Endodermal cell (in vitro differentiated cells): ENCODE measurements at regions not wholly inside any gene's neighbourhood (a gene's known extent, or its start where the extent isn't known, plus 50 kb on each side); places are given as distances from the start of the nearest gene placed in this dataset.

Experiments used
- DNase-seq: peaks from one replicate; pipeline ENCODE4 v3.0.0-alpha.2; 2017
- H3K27ac ChIP-seq: 2 replicates; pipeline ENCODE4 v1.5.1; 2013; ENCODE audit warnings: mild to moderate bottlenecking, low read depth, low read length, moderate library complexity
- H3K27me3 ChIP-seq: 2 replicates; pipeline ENCODE4 v1.6.1; 2013; ENCODE audit warnings: mild to moderate bottlenecking, low read length, moderate library complexity; ENCODE audit not compliant: insufficient read depth, control insufficient read depth, poor library complexity, severe bottlenecking
- H3K36me3 ChIP-seq: 2 replicates; pipeline ENCODE4 v1.7.0; 2013; ENCODE audit warnings: mild to moderate bottlenecking, low read length, moderate library complexity; ENCODE audit not compliant: control insufficient read depth, insufficient read depth
- H3K4me1 ChIP-seq: one replicate; pipeline ENCODE4 v1.7.0; 2013; ENCODE audit warnings: low read length; ENCODE audit not compliant: control insufficient read depth, insufficient read depth
- H3K4me3 ChIP-seq: 2 replicates; pipeline ENCODE4 v1.5.1; 2013; ENCODE audit warnings: mild to moderate bottlenecking, low read length, moderate library complexity
- H3K9ac ChIP-seq: 2 replicates; pipeline ENCODE4 v1.6.1; 2013; ENCODE audit warnings: mild to moderate bottlenecking, low read length, moderate library complexity; ENCODE audit not compliant: poor library complexity, severe bottlenecking; ENCODE audit errors: extremely low read depth
- H3K9me3 ChIP-seq: 2 replicates; pipeline ENCODE4 v1.6.1; 2013; ENCODE audit warnings: mild to moderate bottlenecking, low read length, moderate library complexity; ENCODE audit not compliant: control insufficient read depth
- H3K27ac Mint-ChIP-seq: 2 replicates; pipeline ENCODE4 v1.8.0; 2020; ENCODE audit warnings: mixed read lengths
- H3K27me3 Mint-ChIP-seq: 2 replicates; pipeline ENCODE4 v1.8.0; 2021; ENCODE audit warnings: mild to moderate bottlenecking, mixed read lengths; ENCODE audit not compliant: insufficient read depth
- H3K36me3 Mint-ChIP-seq: 2 replicates; pipeline ENCODE4 v1.8.0; 2020; ENCODE audit warnings: low read depth, mixed read lengths
- H3K4me1 Mint-ChIP-seq: 2 replicates; pipeline ENCODE4 v1.8.0; 2020; ENCODE audit warnings: mixed read lengths
- H3K4me3 Mint-ChIP-seq: 2 replicates; pipeline ENCODE4 v1.8.0; 2020; ENCODE audit warnings: mild to moderate bottlenecking, moderate library complexity, mixed read lengths
- H3K9me3 Mint-ChIP-seq: 2 replicates; pipeline ENCODE4 v1.8.0; 2020; ENCODE audit warnings: mild to moderate bottlenecking, mixed read lengths
- WGBS, 2 experiments: methylation state at CpG; one replicate each; pipeline versions ENCODE4 v1.1.5 to v1.1.7; 2013; ENCODE audit warnings: missing lambda C conversion rate in 2 of 2, mixed read lengths in 1 of 2; ENCODE audit not compliant: insufficient coverage in 1 of 2, insufficient read length in 1 of 2; 5-methylcytosine and 5-hydroxymethylcytosine counted together
- TF ChIP-seq, protein P1 (sequence below): fragments of 200-600 bp; sonication (generic); conservative IDR thresholded peaks from 2 replicates; pipeline ENCODE4 v1.5.0; 2021; ENCODE audit warnings: antibody characterized with exemption, mild to moderate bottlenecking

DNA sequence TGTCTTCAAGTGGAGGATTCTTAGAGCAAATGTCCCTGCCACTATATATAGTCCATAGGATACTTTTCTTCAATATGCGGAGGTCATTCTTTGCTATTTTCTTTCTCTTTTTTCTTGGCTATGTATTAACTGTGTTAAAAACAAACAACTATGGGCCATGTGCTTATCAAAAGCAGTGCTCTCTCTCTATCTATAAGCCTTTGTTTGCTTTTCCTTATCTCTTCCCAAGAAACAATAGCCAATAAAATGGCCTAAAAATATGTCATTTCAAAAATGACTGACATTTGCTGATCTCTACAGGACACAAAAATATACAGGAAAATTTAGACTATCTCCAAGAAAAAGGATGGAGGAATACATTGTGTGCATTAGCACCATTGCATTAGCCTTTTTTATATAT lies 212.1 kb downstream of the MAF start:
- no peak overlapping the region for H3K9ac ChIP-seq
- no peaks in the 10 kb centered on the region for H3K36me3 ChIP-seq
- no peak overlapping the region for H3K4me3 Mint-ChIP-seq
- no peak overlapping the region for H3K27ac ChIP-seq
- H3K4me1 Mint-ChIP-seq, result peaks cover 21% of the 10 kb centered on the region
- H3K4me1 ChIP-seq, result peaks cover 3% of the 10 kb centered on the region
- H3K27me3 Mint-ChIP-seq, result no peaks in the 10 kb centered on the region
- no peaks in the 10 kb centered on the region for H3K36me3 Mint-ChIP-seq
- H3K9me3 ChIP-seq, result no peaks in the 10 kb centered on the region
- 88 to 100% methylated on average over 1 of the region's 1 CpG for WGBS, 2 experiments
- H3K27me3 ChIP-seq, result no peaks in the 10 kb centered on the region
- TF ChIP-seq, protein P1, sequence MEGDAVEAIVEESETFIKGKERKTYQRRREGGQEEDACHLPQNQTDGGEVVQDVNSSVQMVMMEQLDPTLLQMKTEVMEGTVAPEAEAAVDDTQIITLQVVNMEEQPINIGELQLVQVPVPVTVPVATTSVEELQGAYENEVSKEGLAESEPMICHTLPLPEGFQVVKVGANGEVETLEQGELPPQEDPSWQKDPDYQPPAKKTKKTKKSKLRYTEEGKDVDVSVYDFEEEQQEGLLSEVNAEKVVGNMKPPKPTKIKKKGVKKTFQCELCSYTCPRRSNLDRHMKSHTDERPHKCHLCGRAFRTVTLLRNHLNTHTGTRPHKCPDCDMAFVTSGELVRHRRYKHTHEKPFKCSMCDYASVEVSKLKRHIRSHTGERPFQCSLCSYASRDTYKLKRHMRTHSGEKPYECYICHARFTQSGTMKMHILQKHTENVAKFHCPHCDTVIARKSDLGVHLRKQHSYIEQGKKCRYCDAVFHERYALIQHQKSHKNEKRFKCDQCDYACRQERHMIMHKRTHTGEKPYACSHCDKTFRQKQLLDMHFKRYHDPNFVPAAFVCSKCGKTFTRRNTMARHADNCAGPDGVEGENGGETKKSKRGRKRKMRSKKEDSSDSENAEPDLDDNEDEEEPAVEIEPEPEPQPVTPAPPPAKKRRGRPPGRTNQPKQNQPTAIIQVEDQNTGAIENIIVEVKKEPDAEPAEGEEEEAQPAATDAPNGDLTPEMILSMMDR, result no peak
- no peak overlapping the region for H3K4me3 ChIP-seq
- no peak overlapping the region for H3K27ac Mint-ChIP-seq
- peaks cover 7% of the 10 kb centered on the region for H3K9me3 Mint-ChIP-seq
- no peak for DNase-seq

- H3K36me3 Mint-ChIP-seq, result no peaks in the 10 kb centered on the region
- WGBS, 2 experiments, result 91 to 93% methylated on average over 4 to 6 of the region's 7 CpGs
- TF ChIP-seq, protein P1, result no peak
- no peak overlapping the region for H3K27ac Mint-ChIP-seq
- H3K27me3 Mint-ChIP-seq, result no peaks in the 10 kb centered on the region
- Histone ChIP-seq H3K9ac (no peak overlapping the region), H3K27me3 (no peaks in the 10 kb centered on the region), H3K36me3 (no peaks in the 10 kb centered on the region), H3K9me3 (no peaks in the 10 kb centered on the region), H3K27ac (no peak overlapping the region), H3K4me3 (no peak overlapping the region), H3K4me1 (peaks cover 3% of the 10 kb centered on the region)
- H3K4me1 Mint-ChIP-seq, result peaks cover 15% of the 10 kb centered on the region
- no peak for DNase-seq
- peaks cover 7% of the 10 kb centered on the region for H3K9me3 Mint-ChIP-seq
- no peak overlapping the region for H3K4me3 Mint-ChIP-seq
Measured at GRCh38 chr16:79386299-79386698, 214.2 kb downstream of the MAF start.

DNA sequence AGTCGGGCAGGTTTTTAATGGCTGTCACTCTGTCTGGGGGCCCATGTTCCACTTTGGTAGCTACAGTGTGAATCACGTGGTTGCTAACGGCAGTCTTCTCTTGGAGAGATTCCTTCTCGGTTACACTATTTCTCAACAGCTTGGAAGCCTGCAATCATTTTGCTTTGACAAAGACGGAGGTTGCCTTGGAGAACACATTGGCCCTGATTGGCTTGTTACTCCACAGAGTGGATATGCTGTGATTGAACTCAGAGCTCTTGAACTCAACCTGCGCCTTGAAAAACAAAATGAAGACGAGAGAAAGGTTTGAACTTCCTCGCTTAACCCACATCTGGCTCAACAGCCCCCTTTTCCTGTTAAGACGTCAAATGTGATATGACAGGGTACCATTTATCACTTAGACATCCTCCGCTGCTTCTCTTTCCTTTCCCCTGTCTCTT lies 218.9 kb downstream of the MAF start:
- no peaks in the 10 kb centered on the region for H3K36me3 ChIP-seq
- TF ChIP-seq, protein P1, result no peak
- H3K27me3 Mint-ChIP-seq, result no peaks in the 10 kb centered on the region
- H3K4me1 ChIP-seq, result no peaks in the 10 kb centered on the region
- no peaks in the 10 kb centered on the region for H3K9me3 ChIP-seq
- no peaks in the 10 kb centered on the region for H3K36me3 Mint-ChIP-seq
- no peaks in the 10 kb centered on the region for H3K4me1 Mint-ChIP-seq
- no peak overlapping the region for H3K4me3 Mint-ChIP-seq
- 87 to 90% methylated on average over 10 of the region's 10 CpGs for WGBS, 2 experiments
- no peak for DNase-seq
- H3K27ac ChIP-seq, result no peak overlapping the region
- no peak overlapping the region for H3K27ac Mint-ChIP-seq
- H3K9me3 Mint-ChIP-seq, result peaks cover 16% of the 10 kb centered on the region
- H3K9ac ChIP-seq, result no peak overlapping the region
- no peak overlapping the region for H3K4me3 ChIP-seq
- no peaks in the 10 kb centered on the region for H3K27me3 ChIP-seq
